ENCODE measurements at regions not wholly inside any gene's neighbourhood (a gene's known extent, or its start where the extent isn't known, plus 50 kb on each side); places are given as distances from the start of the nearest gene placed in this dataset.

GRCh38 chr4:187069398-187069797 lies 345.7 kb upstream of the FAT1 start:
- no peak overlapping the region for H3K4me2 ChIP-seq (ENCODE audit: control insufficient read depth, extremely low read depth, insufficient read depth, low read depth, low read length)
- no peak overlapping the region for H3K4me3 ChIP-seq (ENCODE audit: control insufficient read depth in 2 of 3, extremely low read depth in 1 of 3, insufficient read depth in 2 of 3, low read depth in 1 of 3, low read length in 3 of 3)
- H3K36me3 ChIP-seq (ENCODE audit: control insufficient read depth in 2 of 2, extremely low read depth in 1 of 2, insufficient read depth in 2 of 2, low read length in 2 of 2), result no peaks in the 10 kb centered on the region
- peak; percentile 44 for FAIRE-seq
- no peak overlapping the region for H3K9ac ChIP-seq (ENCODE audit: control insufficient read depth, extremely low read depth, insufficient read depth, low read length)
- no peaks in the 10 kb centered on the region for H3K27me3 ChIP-seq (ENCODE audit: control insufficient read depth, extremely low read depth, insufficient read depth, low read length)
- H3K27ac ChIP-seq (ENCODE audit: control insufficient read depth, insufficient read depth, low read length), result no peak overlapping the region
- H3K79me2 ChIP-seq (ENCODE audit: control insufficient read depth, insufficient read depth, low read length), result no peaks in the 10 kb centered on the region
- H3K9me3 ChIP-seq (ENCODE audit: control insufficient read depth, low read depth, low read length), result no peaks in the 10 kb centered on the region
- peak overlapping the region; percentile 23 for H2AFZ ChIP-seq (ENCODE audit: control insufficient read depth, low read length)
- DNase-seq (ENCODE audit: low read depth, low spot score), result no peak
- no peaks in the 10 kb centered on the region for H4K20me1 ChIP-seq (ENCODE audit: control insufficient read depth, extremely low read depth, insufficient read depth, low read length)
- dilution Hi-C loops (cut with MboI; ENCODE audit: extremely low pct_ligation_motif_present, low sequenced_read_pairs), result no loop called here
- H3K9me1 ChIP-seq (ENCODE audit: control insufficient read depth, extremely low read depth, insufficient read depth, low read length), result no peaks in the 10 kb centered on the region
- no peak for TF ChIP-seq CTCF (optimal IDR thresholded peaks at IDR 0.05 in 1 of 3, IDR thresholded peaks at IDR 0.05 in 1 of 3, conservative IDR thresholded peaks at IDR 0.05 in 1 of 3; ENCODE audit: extremely low read depth in 1 of 3, insufficient read depth in 2 of 3, low read length in 3 of 3)
- TF ChIP-seq EZH2 (IDR thresholded peaks at IDR 0.05; ENCODE audit: low read length), result no peak
- no peaks in the 10 kb centered on the region for H3K4me1 ChIP-seq (ENCODE audit: control insufficient read depth, extremely low read depth, insufficient read depth, low read length)

GRCh38 chr4:187070158-187070557 lies 346.5 kb upstream of the FAT1 start:
- Histone ChIP-seq H3K27me3 (ENCODE audit: control insufficient read depth, extremely low read depth, insufficient read depth, low read length) (no peaks in the 10 kb centered on the region), H3K4me3 (ENCODE audit: control insufficient read depth in 2 of 3, extremely low read depth in 1 of 3, insufficient read depth in 2 of 3, low read depth in 1 of 3, low read length in 3 of 3) (no peak overlapping the region), H3K9me1 (ENCODE audit: control insufficient read depth, extremely low read depth, insufficient read depth, low read length) (no peaks in the 10 kb centered on the region), H3K4me2 (ENCODE audit: control insufficient read depth, extremely low read depth, insufficient read depth, low read depth, low read length) (no peak overlapping the region), H3K9me3 (ENCODE audit: control insufficient read depth, low read depth, low read length) (no peaks in the 10 kb centered on the region), H3K36me3 (ENCODE audit: control insufficient read depth in 2 of 2, extremely low read depth in 1 of 2, insufficient read depth in 2 of 2, low read length in 2 of 2) (no peaks in the 10 kb centered on the region), H3K27ac (ENCODE audit: control insufficient read depth, insufficient read depth, low read length) (no peak overlapping the region), H3K79me2 (ENCODE audit: control insufficient read depth, insufficient read depth, low read length) (no peaks in the 10 kb centered on the region), H3K9ac (ENCODE audit: control insufficient read depth, extremely low read depth, insufficient read depth, low read length) (no peak overlapping the region), H2AFZ (ENCODE audit: control insufficient read depth, low read length) (peak overlapping the region; percentile 63), H3K4me1 (ENCODE audit: control insufficient read depth, extremely low read depth, insufficient read depth, low read length) (no peaks in the 10 kb centered on the region), H4K20me1 (ENCODE audit: control insufficient read depth, extremely low read depth, insufficient read depth, low read length) (no peaks in the 10 kb centered on the region)
- FAIRE-seq (no peak), DNase-seq (ENCODE audit: low read depth, low spot score) (no peak)
- dilution Hi-C loops (cut with MboI; ENCODE audit: extremely low pct_ligation_motif_present, low sequenced_read_pairs), result no loop called here
- TF ChIP-seq CTCF (optimal IDR thresholded peaks at IDR 0.05 in 1 of 3, IDR thresholded peaks at IDR 0.05 in 1 of 3, conservative IDR thresholded peaks at IDR 0.05 in 1 of 3; ENCODE audit: extremely low read depth in 1 of 3, insufficient read depth in 2 of 3, low read length in 3 of 3), result no peak
- TF ChIP-seq EZH2 (IDR thresholded peaks at IDR 0.05; ENCODE audit: low read length), result no peak
